ENCODE measurements at regions not wholly inside any gene's neighbourhood (a gene's known extent, or its start where the extent isn't known, plus 50 kb on each side); places are given as distances from the start of the nearest gene placed in this dataset.

- no peak for DNase-seq (ENCODE audit: low read depth in 2 of 2, low spot score in 1 of 2)
Observed at GRCh38 chr10:111785921-111786320, 397.6 kb downstream of the GPAM start.

- DNase-seq (ENCODE audit: low read depth in 2 of 2, low spot score in 1 of 2), result no peak
Observed at GRCh38 chr10:111789821-111790220, 393.7 kb downstream of the GPAM start.

- no peak for DNase-seq (ENCODE audit: low read depth in 2 of 2, low spot score in 1 of 2)
Observed at GRCh38 chr10:111801841-111802240, 381.7 kb downstream of the GPAM start.

GRCh38 chr10:111804781-111805180 is 378.8 kb downstream of the GPAM start:
- no peak for DNase-seq (ENCODE audit: low read depth in 2 of 2, low spot score in 1 of 2)

GRCh38 chr10:111811517-111811916 is 372.0 kb downstream of the GPAM start:
- DNase-seq (ENCODE audit: low read depth in 2 of 2, low spot score in 1 of 2), result no peak

GRCh38 chr10:111820471-111820870 is 363.1 kb downstream of the GPAM start:
- DNase-seq (ENCODE audit: low read depth in 2 of 2, low spot score in 1 of 2), result no peak

- DNase-seq (ENCODE audit: low read depth in 2 of 2, low spot score in 1 of 2), result no peak
Observed at GRCh38 chr10:111821871-111822270, 361.7 kb downstream of the GPAM start.

GRCh38 chr10:111822661-111823060 is 360.9 kb downstream of the GPAM start:
- DNase-seq (ENCODE audit: low read depth in 2 of 2, low spot score in 1 of 2), result no peak

GRCh38 chr10:111824128-111824527 is 359.4 kb downstream of the GPAM start:
- no peak for DNase-seq (ENCODE audit: low read depth in 2 of 2, low spot score in 1 of 2)

- no peak for DNase-seq (ENCODE audit: low read depth in 2 of 2, low spot score in 1 of 2)
Observed at GRCh38 chr10:111830359-111830758, 353.2 kb downstream of the GPAM start.

GRCh38 chr10:111831058-111831457 is 352.5 kb downstream of the GPAM start:
- DNase-seq (ENCODE audit: low read depth in 2 of 2, low spot score in 1 of 2), result no peak

GRCh38 chr10:111833251-111833650 is 350.3 kb downstream of the GPAM start:
- DNase-seq (ENCODE audit: low read depth in 2 of 2, low spot score in 1 of 2), result no peak

- DNase-seq (ENCODE audit: low read depth in 2 of 2, low spot score in 1 of 2), result no peak
Observed at GRCh38 chr10:111835574-111835973, 348.0 kb downstream of the GPAM start.

GRCh38 chr10:111836064-111836463 is 347.5 kb downstream of the GPAM start:
- DNase-seq (ENCODE audit: low read depth in 2 of 2, low spot score in 1 of 2), result no peak

GRCh38 chr10:111836571-111836970 is 347.0 kb downstream of the GPAM start:
- no peak for DNase-seq (ENCODE audit: low read depth in 2 of 2, low spot score in 1 of 2)

GRCh38 chr10:111837086-111837485 is 346.5 kb downstream of the GPAM start:
- DNase-seq (ENCODE audit: low read depth in 2 of 2, low spot score in 1 of 2), result no peak

- DNase-seq (ENCODE audit: low read depth in 2 of 2, low spot score in 1 of 2), result no peak
Observed at GRCh38 chr10:111837985-111838384, 345.6 kb downstream of the GPAM start.

- no peak for DNase-seq (ENCODE audit: low read depth in 2 of 2, low spot score in 1 of 2)
Observed at GRCh38 chr10:111840546-111840945, 343.0 kb downstream of the GPAM start.

- DNase-seq (ENCODE audit: low read depth in 2 of 2, low spot score in 1 of 2), result no peak
Observed at GRCh38 chr10:111852801-111853200, 330.8 kb downstream of the GPAM start.

GRCh38 chr10:111856631-111857030 is 326.9 kb downstream of the GPAM start:
- no peak for DNase-seq (ENCODE audit: low read depth in 2 of 2, low spot score in 1 of 2)

GRCh38 chr10:111865550-111865949 is 318.0 kb downstream of the GPAM start:
- no peak for DNase-seq (ENCODE audit: low read depth in 2 of 2, low spot score in 1 of 2)

GRCh38 chr10:111871458-111871857 is 312.1 kb downstream of the GPAM start:
- no peak for DNase-seq (ENCODE audit: low read depth in 2 of 2, low spot score in 1 of 2)

- no peak for DNase-seq (ENCODE audit: low read depth in 2 of 2, low spot score in 1 of 2)
Observed at GRCh38 chr10:111872591-111872990, 311.0 kb downstream of the GPAM start.

GRCh38 chr10:111873041-111873440 is 310.5 kb downstream of the GPAM start:
- DNase-seq (ENCODE audit: low read depth in 2 of 2, low spot score in 1 of 2), result no peak

Data from stimulated activated CD8-positive, alpha-beta memory T cell treated with anti-CD3 and anti-CD28 coated beads, Interleukin-4, amount 100 ng/mL, for 4 hours (primary cell).